GM18870 (cell line): ENCODE measurements at regions not wholly inside any gene's neighbourhood (a gene's known extent, or its start where the extent isn't known, plus 50 kb on each side); places are given as distances from the start of the nearest gene placed in this dataset.

Experiments used
- ATAC-seq: cut with Tn5 transposase; IDR thresholded peaks from one replicate; pipeline ENCODE4 v1.9.1; 2021; ENCODE audit warnings: moderate library complexity; ENCODE audit not compliant: unreplicated experiment

- ATAC-seq = no peak
Measured at GRCh38 chr20:22781869-22782268, 197.5 kb upstream of the FOXA2 start.

GRCh38 chr20:22789676-22790075 lies 205.3 kb upstream of the FOXA2 start:
- ATAC-seq = no peak

- ATAC-seq = no peak
Measured at GRCh38 chr20:22791396-22791795, 207.0 kb upstream of the FOXA2 start.

GRCh38 chr20:22791877-22792525 lies 207.6 kb upstream of the FOXA2 start:
- ATAC-seq = no peak

GRCh38 chr20:22794200-22794599 lies 209.8 kb upstream of the FOXA2 start:
- ATAC-seq = no peak

- no peak for ATAC-seq
Measured at GRCh38 chr20:22795433-22795832, 211.1 kb upstream of the FOXA2 start.

- ATAC-seq = no peak
Measured at GRCh38 chr20:22795871-22796270, 211.5 kb upstream of the FOXA2 start.

- ATAC-seq = no peak
Measured at GRCh38 chr20:22796469-22797077, 212.2 kb upstream of the FOXA2 start.

- no peak for ATAC-seq
Measured at GRCh38 chr20:22797103-22797502, 212.7 kb upstream of the FOXA2 start.

GRCh38 chr20:22799687-22800086 lies 215.3 kb upstream of the FOXA2 start:
- no peak for ATAC-seq

GRCh38 chr20:22800129-22800528 lies 215.8 kb upstream of the FOXA2 start:
- ATAC-seq = no peak

- no peak for ATAC-seq
Measured at GRCh38 chr20:22801528-22801927, 217.2 kb upstream of the FOXA2 start.

GRCh38 chr20:22802296-22802695 lies 217.9 kb upstream of the FOXA2 start:
- ATAC-seq = no peak

- ATAC-seq = no peak
Measured at GRCh38 chr20:22805219-22805618, 220.8 kb upstream of the FOXA2 start.

GRCh38 chr20:22805996-22806395 lies 221.6 kb upstream of the FOXA2 start:
- ATAC-seq = no peak

- no peak for ATAC-seq
Measured at GRCh38 chr20:22807045-22807444, 222.7 kb upstream of the FOXA2 start.

GRCh38 chr20:22807646-22808244 lies 223.4 kb upstream of the FOXA2 start:
- ATAC-seq = no peak

- ATAC-seq = no peak
Measured at GRCh38 chr20:22808628-22809027, 224.3 kb upstream of the FOXA2 start.

GRCh38 chr20:22810030-22810429 lies 225.1 kb upstream of the SSTR4 start:
- no peak for ATAC-seq

GRCh38 chr20:22810626-22811569 lies 224.2 kb upstream of the SSTR4 start:
- no peak for ATAC-seq

GRCh38 chr20:22814471-22815205 lies 220.5 kb upstream of the SSTR4 start:
- no peak for ATAC-seq
